OCI-LY1 (cell line): ENCODE measurements at regions not wholly inside any gene's neighbourhood (a gene's known extent, or its start where the extent isn't known, plus 50 kb on each side); places are given as distances from the start of the nearest gene placed in this dataset.

ENCODE experiments used
- H2AFZ ChIP-seq: fragments of 200-600 bp; sonication (generic), shearing (Covaris generic); 2 replicates; pipeline ENCODE4 v1.6.0; 2014; ENCODE audit warnings: antibody characterized with exemption, mild to moderate bottlenecking, low read length
- H3F3A ChIP-seq: fragments of 200-600 bp; sonication (generic), shearing (Covaris generic); 2 replicates; pipeline ENCODE4 v1.6.0; 2014; ENCODE audit warnings: mild to moderate bottlenecking, antibody characterized with exemption, low read length, moderate library complexity; ENCODE audit not compliant: insufficient read depth
- H3K27ac ChIP-seq: fragments of 200-600 bp; sonication (generic); 2 replicates; pipeline ENCODE4 v1.5.1; 2014; ENCODE audit warnings: low read length, mixed run types, mild to moderate bottlenecking, low read depth; ENCODE audit not compliant: poor library complexity, severe bottlenecking
- H3K27me3 ChIP-seq: fragments of 200-600 bp; sonication (generic); 2 replicates; pipeline ENCODE4 v1.6.0; 2014; ENCODE audit warnings: antibody characterized with exemption, mild to moderate bottlenecking, low read length, moderate library complexity; ENCODE audit not compliant: insufficient read depth
- H3K36me3 ChIP-seq: fragments of 200-600 bp; sonication (generic); 2 replicates; pipeline ENCODE4 v1.6.1; 2014; ENCODE audit warnings: mild to moderate bottlenecking, antibody characterized with exemption, low read length, moderate library complexity, mixed read lengths; ENCODE audit not compliant: insufficient read depth
- H3K4me1 ChIP-seq: fragments of 200-600 bp; sonication (generic); 2 replicates; pipeline ENCODE4 v1.5.1; 2014; ENCODE audit warnings: mild to moderate bottlenecking, low read length, moderate library complexity; ENCODE audit not compliant: insufficient read depth, severe bottlenecking
- H3K4me2 ChIP-seq: fragments of 200-600 bp; sonication (generic), shearing (Covaris generic); 2 replicates; pipeline ENCODE4 v1.6.1; 2014; ENCODE audit warnings: low read length
- H3K4me3 ChIP-seq: fragments of 200-600 bp; sonication (generic); 2 replicates; pipeline ENCODE4 v1.5.1; 2014; ENCODE audit warnings: low read length, low read depth, mild to moderate bottlenecking, mixed read lengths; ENCODE audit not compliant: poor library complexity, severe bottlenecking
- H3K79me2 ChIP-seq: fragments of 200-600 bp; shearing (Covaris generic); 2 replicates; pipeline ENCODE4 v1.6.1; 2016; ENCODE audit warnings: mixed run types, low read length, mixed read lengths; ENCODE audit not compliant: insufficient read depth
- H3K9ac ChIP-seq: fragments of 200-600 bp; sonication (generic), shearing (Covaris generic); 2 replicates; pipeline ENCODE4 v1.6.1; 2014; ENCODE audit warnings: mild to moderate bottlenecking, low read length, mixed read lengths
- H3K9me2 ChIP-seq: fragments of 200-600 bp; sonication (generic), shearing (Covaris generic); 2 replicates; pipeline ENCODE4 v1.6.1; 2014; ENCODE audit warnings: low read depth, mild to moderate bottlenecking, low read length, mixed read lengths
- H3K9me3 ChIP-seq: fragments of 200-600 bp; shearing (Covaris generic); 2 replicates; pipeline ENCODE4 v1.6.1; 2014; ENCODE audit warnings: low read length, mixed read lengths
- H4K20me1 ChIP-seq: fragments of 200-600 bp; sonication (generic), shearing (Covaris generic); 2 replicates; pipeline ENCODE4 v1.6.0; 2016; ENCODE audit warnings: mild to moderate bottlenecking, low read length; ENCODE audit not compliant: insufficient read depth
- CTCF ChIP-seq: fragments of 200-600 bp; sonication (generic), shearing (Covaris generic); IDR thresholded peaks from 2 replicates; pipeline ENCODE4 v1.5.1; 2017; ENCODE audit warnings: mild to moderate bottlenecking, antibody characterized with exemption, low read length, moderate library complexity, mixed read lengths
- EZH2 ChIP-seq: fragments of 200-600 bp; sonication (generic), shearing (Covaris generic); IDR thresholded peaks from 2 replicates; pipeline ENCODE4 v1.8.0; 2017; ENCODE audit warnings: borderline replicate concordance, mixed run types, mild to moderate bottlenecking, antibody characterized with exemption, low read length, moderate library complexity, mixed read lengths

GRCh38 chrX:43514820-43515219, 141.3 kb upstream of the MAOA start:
- no peaks in the 10 kb centered on the region for H3K79me2 ChIP-seq
- H3K27ac ChIP-seq = no peak overlapping the region
- TF ChIP-seq CTCF = no peak
- no peak for TF ChIP-seq EZH2
- no peaks in the 10 kb centered on the region for H3K4me1 ChIP-seq
- H3K9me2 ChIP-seq = no peaks in the 10 kb centered on the region
- H3K27me3 ChIP-seq = no peaks in the 10 kb centered on the region
- H3K9ac ChIP-seq = no peak overlapping the region
- H3K4me3 ChIP-seq = no peak overlapping the region
- H3K4me2 ChIP-seq = no peak overlapping the region
- H3K36me3 ChIP-seq = no peaks in the 10 kb centered on the region
- no peaks in the 10 kb centered on the region for H4K20me1 ChIP-seq
- no peaks in the 10 kb centered on the region for H3F3A ChIP-seq
- H3K9me3 ChIP-seq = no peaks in the 10 kb centered on the region
- H2AFZ ChIP-seq = no peak overlapping the region

DNA sequence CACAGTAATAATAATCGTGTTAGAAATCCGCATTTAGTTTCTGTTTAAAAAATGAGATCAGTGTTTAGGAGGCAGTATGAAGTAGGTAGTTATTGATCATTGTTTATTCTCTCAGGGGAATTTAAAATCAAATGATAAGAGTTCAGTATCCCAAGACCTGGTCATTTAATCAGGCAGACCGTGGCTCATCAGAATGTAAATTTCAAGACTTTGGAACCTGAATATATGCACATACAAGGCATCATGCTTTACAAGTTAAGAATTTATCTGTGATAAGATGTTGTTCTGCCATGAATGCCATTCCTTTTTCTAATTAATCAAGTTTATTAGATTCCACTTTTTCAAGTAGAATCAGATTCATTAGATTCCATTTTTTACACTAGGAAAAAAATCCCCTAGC, 133.5 kb upstream of the MAOA start:
- no peaks in the 10 kb centered on the region for H3K27me3 ChIP-seq
- no peak overlapping the region for H3K27ac ChIP-seq
- no peaks in the 10 kb centered on the region for H3F3A ChIP-seq
- no peak for TF ChIP-seq EZH2
- TF ChIP-seq CTCF = no peak
- H2AFZ ChIP-seq = no peak overlapping the region
- no peak overlapping the region for H3K9ac ChIP-seq
- H4K20me1 ChIP-seq = no peaks in the 10 kb centered on the region
- H3K9me3 ChIP-seq = no peaks in the 10 kb centered on the region
- H3K9me2 ChIP-seq = no peaks in the 10 kb centered on the region
- no peak overlapping the region for H3K4me3 ChIP-seq
- H3K79me2 ChIP-seq = no peaks in the 10 kb centered on the region
- H3K36me3 ChIP-seq = no peaks in the 10 kb centered on the region
- H3K4me2 ChIP-seq = no peak overlapping the region
- no peaks in the 10 kb centered on the region for H3K4me1 ChIP-seq

- H3K79me2 ChIP-seq = no peaks in the 10 kb centered on the region
- H3F3A ChIP-seq = no peaks in the 10 kb centered on the region
- H3K9me3 ChIP-seq = no peaks in the 10 kb centered on the region
- no peaks in the 10 kb centered on the region for H3K4me1 ChIP-seq
- no peaks in the 10 kb centered on the region for H3K9me2 ChIP-seq
- H3K27me3 ChIP-seq = no peaks in the 10 kb centered on the region
- no peak overlapping the region for H3K4me3 ChIP-seq
- no peak for TF ChIP-seq EZH2
- TF ChIP-seq CTCF = no peak
- H3K4me2 ChIP-seq = no peak overlapping the region
- no peak overlapping the region for H3K27ac ChIP-seq
- no peaks in the 10 kb centered on the region for H3K36me3 ChIP-seq
- H2AFZ ChIP-seq = no peak overlapping the region
- no peak overlapping the region for H3K9ac ChIP-seq
- no peaks in the 10 kb centered on the region for H4K20me1 ChIP-seq
Measured at GRCh38 chrX:43525901-43526610, 130.0 kb upstream of the MAOA start.
